K562 (cell line): ENCODE measurements at regions not wholly inside any gene's neighbourhood (a gene's known extent, or its start where the extent isn't known, plus 50 kb on each side); places are given as distances from the start of the nearest gene placed in this dataset.

Experiments
- ATAC-seq: fragments of 200-7000 bp; cut with Tn5 transposase; 3 replicates; pipeline ENCODE4 v1.9.1; 2020; ENCODE audit warnings: moderate library complexity
- BruUV-seq: library from RNA; stranded (reverse); fragments of 400-500 nt; replicated peaks from 2 replicates; lab custom pipeline; 2021; lab: Mats Ljungman, UMichigan
- CTCF ChIA-PET: fragments of 300-600 bp; formaldehyde crosslinking; extraction: SDS; loops from one replicate; lab custom pipeline; 2021; ENCODE audit warnings: low intra/inter-chr PET ratio; lab: Yijun Ruan, JAX
- POLR2A ChIA-PET: fragments of 300-600, 350-650 bp; sonication (Branson Sonifier 250); formaldehyde crosslinking; extraction: SDS; loops from one replicate; lab custom pipeline; 2021; ENCODE audit warnings: antibody characterized with exemption, inconsistent platforms; lab: Yijun Ruan, JAX
- DNase-seq, 4 experiments: peaks; one replicate each; pipeline versions ENCODE4 v3.0.0 to v3.0.0-alpha.2; 2011 to 2018; ENCODE audit warnings: low spot score in 3 of 4, mixed read lengths in 3 of 4; ENCODE audit errors: extremely low read depth in 1 of 4
- FAIRE-seq: peaks from 2 replicates; lab custom pipeline; 2011; peaks lifted over from hg19 to GRCh38; lab: Jason Lieb, UNC
- H2AFZ ChIP-seq: 2 replicates; pipeline ENCODE4 v1.6.0; 2011; ENCODE audit warnings: low read depth, low read length, control low read depth, inconsistent platforms
- H3K27ac ChIP-seq: fragments of 200-600 bp; 3 replicates; pipeline ENCODE4 v1.8.0; 2011; ENCODE audit warnings: low read depth, mild to moderate bottlenecking, control low read depth, inconsistent platforms, low read length, moderate library complexity, mixed read lengths; ENCODE audit errors: extremely low read depth
- H3K27me3 ChIP-seq, 2 experiments: fragments of 300-600 bp in 1 of 2; 2 replicates in 1 of 2; 3 replicates in 1 of 2; pipeline versions ENCODE4 v1.6.0 to v1.8.0; 2011; ENCODE audit warnings: inconsistent platforms in 2 of 2, low read length in 2 of 2, mild to moderate bottlenecking in 1 of 2, mixed read lengths in 1 of 2, moderate library complexity in 1 of 2; ENCODE audit not compliant: control insufficient read depth in 2 of 2, insufficient read depth in 2 of 2
- H3K36me3 ChIP-seq: fragments of 300-600 bp; 3 replicates; pipeline ENCODE4 v1.8.0; 2011; ENCODE audit warnings: mild to moderate bottlenecking, low read length, inconsistent platforms; ENCODE audit not compliant: control insufficient read depth, insufficient read depth
- H3K4me1 ChIP-seq, 2 experiments: fragments of 200-600 bp in 1 of 2; replicated peaks in 1 of 2; 2 replicates in 1 of 2; 3 replicates in 1 of 2; pipeline versions ENCODE4 v1.5.1 to v1.8.0; 2011; ENCODE audit warnings: inconsistent platforms in 2 of 2, low read length in 2 of 2, mild to moderate bottlenecking in 1 of 2, mixed read lengths in 1 of 2, moderate library complexity in 1 of 2; ENCODE audit not compliant: control insufficient read depth in 2 of 2, insufficient read depth in 2 of 2
- H3K4me2 ChIP-seq: 2 replicates; pipeline ENCODE4 v1.6.1; 2011; ENCODE audit warnings: low read length, control low read depth, inconsistent platforms, mixed read lengths; ENCODE audit not compliant: insufficient read depth
- H3K4me3 ChIP-seq: fragments of 200-600 bp; sonication (generic), shearing (Covaris generic); 2 replicates; pipeline ENCODE4 v1.5.1; 2016; ENCODE audit warnings: control low read depth, inconsistent platforms
- H3K79me2 ChIP-seq: fragments of 200-600 bp; 3 replicates; pipeline ENCODE4 v1.8.0; 2011; ENCODE audit warnings: low read length, inconsistent platforms; ENCODE audit not compliant: control insufficient read depth, insufficient read depth
- H3K9ac ChIP-seq, 2 experiments: 2 replicates each; pipeline versions ENCODE4 v1.6.0 to v1.6.1; 2011; ENCODE audit warnings: low read depth in 2 of 2, low read length in 2 of 2, control low read depth in 1 of 2, inconsistent platforms in 1 of 2, mild to moderate bottlenecking in 1 of 2, mixed read lengths in 1 of 2; ENCODE audit not compliant: insufficient read depth in 1 of 2
- H3K9me1 ChIP-seq: one replicate; pipeline ENCODE4 v1.6.0; 2011; ENCODE audit warnings: inconsistent platforms, mild to moderate bottlenecking, low read length, moderate library complexity; ENCODE audit not compliant: control insufficient read depth, insufficient read depth
- H3K9me3 ChIP-seq: replicated peaks from 2 replicates; pipeline ENCODE4 v1.5.1; 2011; ENCODE audit warnings: low read depth, low read length, inconsistent platforms; ENCODE audit not compliant: control insufficient read depth, insufficient read depth
- H4K20me1 ChIP-seq: replicated peaks from 2 replicates; pipeline ENCODE4 v1.6.1; 2011; ENCODE audit warnings: low read length, inconsistent platforms, mixed read lengths; ENCODE audit not compliant: control insufficient read depth, insufficient read depth
- E4F1 ChIP-seq: fragments of 250-450 bp; sonication (Bioruptor Pico); IDR thresholded peaks from 2 replicates; pipeline ENCODE4 v1.5.0; 2021; ENCODE audit warnings: mild to moderate bottlenecking, borderline replicate concordance
- HOXB6 ChIP-seq: fragments of 250-450 bp; sonication (Bioruptor Pico); IDR thresholded peaks from 2 replicates; pipeline ENCODE4 v1.5.1; 2022; ENCODE audit warnings: mild to moderate bottlenecking, borderline replicate concordance
- MXI1 ChIP-seq: IDR thresholded peaks from 2 replicates; pipeline ENCODE4 v1.6.1; 2011; ENCODE audit warnings: low read depth, mild to moderate bottlenecking, improper control_type of control experiment, low read length
- WGBS: fragments of 100-300 bp; shearing (Covaris generic); methylation state at CpG from one replicate; pipeline ENCODE4 v1.1.6; 2016; ENCODE audit warnings: low coverage, mixed read lengths; ENCODE audit not compliant: insufficient coverage; ENCODE audit errors: missing lambda C conversion rate; 5-methylcytosine and 5-hydroxymethylcytosine counted together
- in situ Hi-C: fragments of 300-500 bp; cut with MboI; formaldehyde crosslinking; loops from 4 replicates; pipeline ENCODE4 v1.15.0; 2018; ENCODE audit warnings: inconsistent platforms, mixed read lengths
- intact Hi-C: fragments of 100-400 bp; cut with micrococcal nuclease; formaldehyde crosslinking; loops from 2 replicates; pipeline ENCODE4 v1.14.2; 2022
- TF ChIP-seq, protein P1 (sequence below), 3 experiments: fragments of 200-800 bp in 1 of 3; fragments of 250-450 bp in 1 of 3; fragments of 450-650 bp in 1 of 3; sonication (Bioruptor Pico) in 1 of 3; sonication (Bioruptor generic) in 1 of 3; formaldehyde crosslinking in 1 of 3; IDR thresholded peaks; 2 replicates each; pipeline versions ENCODE4 v1.6.1 to v1.8.0; 2016 to 2022; ENCODE audit warnings: mild to moderate bottlenecking in 2 of 3, missing genetic modification characterization in 2 of 3, missing compliant biosample characterization in 1 of 3, moderate library complexity in 1 of 3

DNA sequence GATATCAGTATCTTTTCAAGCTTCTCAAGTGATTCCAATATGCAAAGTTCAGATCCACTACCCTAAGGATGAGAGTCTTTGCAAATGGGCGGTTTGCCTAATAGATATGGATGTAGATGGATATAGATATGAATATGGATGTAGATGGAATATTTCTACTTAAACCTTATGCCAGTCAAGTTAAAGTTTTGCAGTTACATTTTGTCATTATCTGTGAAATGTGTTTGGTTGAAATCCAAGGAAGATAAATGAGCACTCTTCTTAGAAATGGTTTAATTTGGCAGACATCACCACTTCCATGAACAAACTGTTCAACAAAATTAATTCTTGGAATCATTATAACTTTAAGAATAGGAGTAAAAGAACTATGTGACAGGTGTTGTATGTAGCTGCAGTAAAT lies 1066.6 kb downstream of the PCDH18 start (continued):
- TF ChIP-seq, protein P1, sequence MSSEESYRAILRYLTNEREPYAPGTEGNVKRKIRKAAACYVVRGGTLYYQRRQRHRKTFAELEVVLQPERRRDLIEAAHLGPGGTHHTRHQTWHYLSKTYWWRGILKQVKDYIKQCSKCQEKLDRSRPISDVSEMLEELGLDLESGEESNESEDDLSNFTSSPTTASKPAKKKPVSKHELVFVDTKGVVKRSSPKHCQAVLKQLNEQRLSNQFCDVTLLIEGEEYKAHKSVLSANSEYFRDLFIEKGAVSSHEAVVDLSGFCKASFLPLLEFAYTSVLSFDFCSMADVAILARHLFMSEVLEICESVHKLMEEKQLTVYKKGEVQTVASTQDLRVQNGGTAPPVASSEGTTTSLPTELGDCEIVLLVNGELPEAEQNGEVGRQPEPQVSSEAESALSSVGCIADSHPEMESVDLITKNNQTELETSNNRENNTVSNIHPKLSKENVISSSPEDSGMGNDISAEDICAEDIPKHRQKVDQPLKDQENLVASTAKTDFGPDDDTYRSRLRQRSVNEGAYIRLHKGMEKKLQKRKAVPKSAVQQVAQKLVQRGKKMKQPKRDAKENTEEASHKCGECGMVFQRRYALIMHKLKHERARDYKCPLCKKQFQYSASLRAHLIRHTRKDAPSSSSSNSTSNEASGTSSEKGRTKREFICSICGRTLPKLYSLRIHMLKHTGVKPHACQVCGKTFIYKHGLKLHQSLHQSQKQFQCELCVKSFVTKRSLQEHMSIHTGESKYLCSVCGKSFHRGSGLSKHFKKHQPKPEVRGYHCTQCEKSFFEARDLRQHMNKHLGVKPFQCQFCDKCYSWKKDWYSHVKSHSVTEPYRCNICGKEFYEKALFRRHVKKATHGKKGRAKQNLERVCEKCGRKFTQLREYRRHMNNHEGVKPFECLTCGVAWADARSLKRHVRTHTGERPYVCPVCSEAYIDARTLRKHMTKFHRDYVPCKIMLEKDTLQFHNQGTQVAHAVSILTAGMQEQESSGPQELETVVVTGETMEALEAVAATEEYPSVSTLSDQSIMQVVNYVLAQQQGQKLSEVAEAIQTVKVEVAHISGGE (CRISPR knock-in tag; IDR thresholded peaks at IDR 0.05): no peak

- H3K9me3 ChIP-seq: no peaks in the 10 kb centered on the region
- H2AFZ ChIP-seq: no peak overlapping the region
- WGBS: 0% methylated on average over 1 of the region's 1 CpG
- ATAC-seq (no peak), DNase-seq (no peak), FAIRE-seq (no peak)
- H3K9me1 ChIP-seq: no peaks in the 10 kb centered on the region
- in situ Hi-C loops: no loop called here
- no peaks in the 10 kb centered on the region for H3K36me3 ChIP-seq
- intact Hi-C loops: no loop called here
- no peak overlapping the region for H3K9ac ChIP-seq
- POLR2A ChIA-PET: no interaction called here
- H3K27me3 ChIP-seq: no peaks in the 10 kb centered on the region
- no peak overlapping the region for H3K4me2 ChIP-seq
- no peaks in the 10 kb centered on the region for H3K4me1 ChIP-seq
- CTCF ChIA-PET: no interaction called here
- H3K27ac ChIP-seq: no peak overlapping the region
- H4K20me1 ChIP-seq: no peaks in the 10 kb centered on the region
- BruUV-seq: no TSS peak
- TF ChIP-seq MXI1 (no peak), E4F1 (CRISPR knock-in tag) (no peak), HOXB6 (CRISPR knock-in tag) (no peak)
- H3K4me3 ChIP-seq: no peak overlapping the region
- no peaks in the 10 kb centered on the region for H3K79me2 ChIP-seq
Observed at GRCh38 chr4:136463941-136464340, 1068.4 kb downstream of the PCDH18 start.
